ENCODE measurements at regions not wholly inside any gene's neighbourhood (a gene's known extent, or its start where the extent isn't known, plus 50 kb on each side); places are given as distances from the start of the nearest gene placed in this dataset.

GRCh38 chr9:8062459-8062858, 262.9 kb upstream of the DMAC1 start:
- no peak for TF ChIP-seq CTCF (IDR thresholded peaks at IDR 0.05)
- no peak for TF ChIP-seq POLR2A (IDR thresholded peaks at IDR 0.05)

All from body of pancreas (tissue), 4 donors.